Dermis microvascular lymphatic vessel endothelial cell (primary cell): ENCODE measurements at regions not wholly inside any gene's neighbourhood (a gene's known extent, or its start where the extent isn't known, plus 50 kb on each side); places are given as distances from the start of the nearest gene placed in this dataset.
"Not testable (repeated sequence)": the region's sequence is repeated elsewhere in the genome, so short reads cannot be mapped to it uniquely, and the experiment has no call there.

Experiments
- DNase-seq, 2 donors: peaks; one replicate each; pipeline versions ENCODE4 v3.0.0 to v3.0.0-alpha.2; 2010; ENCODE audit warnings: low read depth in 2 of 2

GRCh38 chr7:25444991-25445390 lies 216.7 kb upstream of the NPVF start:
- DNase-seq, result no peak

GRCh38 chr7:25448301-25448700 lies 220.0 kb upstream of the NPVF start:
- DNase-seq, result no peak

- DNase-seq, result no peak
These were observed 225.7 kb upstream of the NPVF start for GRCh38 chr7:25454020-25454419.

DNA sequence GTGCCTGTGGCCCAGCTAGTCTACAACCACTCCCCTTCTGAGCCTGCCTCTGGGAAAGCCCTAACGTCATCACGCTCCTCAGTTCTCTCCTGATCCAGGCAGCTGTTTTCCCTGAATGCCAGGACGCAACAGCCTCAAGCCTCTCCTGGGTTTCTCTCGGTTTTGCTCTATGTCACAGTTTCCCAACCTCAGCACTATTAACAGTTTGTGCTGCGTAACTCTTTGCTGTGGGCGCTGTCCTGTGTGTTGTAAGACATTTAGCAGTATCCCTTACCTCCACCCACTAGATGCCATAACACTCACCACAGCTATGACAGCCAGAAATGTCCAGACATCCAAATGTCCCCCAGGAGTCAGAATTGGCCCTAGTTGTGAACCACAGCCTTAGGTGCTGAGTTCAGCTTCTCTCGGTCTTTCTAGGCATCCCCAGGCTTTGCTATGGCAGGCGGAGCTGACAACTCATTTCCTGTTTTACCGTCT lies 226.3 kb upstream of the NPVF start:
- DNase-seq, result no peak

- no peak for DNase-seq
These were observed 227.5 kb upstream of the NPVF start for GRCh38 chr7:25455683-25456251.

GRCh38 chr7:25456467-25457171 lies 228.3 kb upstream of the NPVF start:
- DNase-seq, result no peak

DNA sequence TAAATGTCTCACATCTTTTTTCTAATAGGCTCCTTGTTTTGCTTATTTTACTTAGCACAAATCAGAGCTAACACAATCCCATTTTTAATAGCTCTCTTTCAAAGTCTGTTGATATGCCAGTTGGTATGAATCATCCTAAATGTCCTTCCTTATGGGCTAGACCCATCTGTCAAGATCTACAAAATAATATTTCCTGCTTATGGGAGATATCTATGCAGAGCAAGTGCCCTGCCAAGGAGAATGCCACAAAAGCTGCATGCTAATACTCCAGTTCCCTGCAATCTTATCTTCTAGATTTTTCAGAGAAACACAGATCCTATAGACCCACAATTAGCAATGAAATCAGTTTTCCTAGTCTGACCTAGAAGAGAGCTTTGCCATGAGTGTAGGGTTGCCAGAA lies 230.8 kb upstream of the NPVF start:
- no peak for DNase-seq

GRCh38 chr7:25460433-25460832 lies 232.1 kb upstream of the NPVF start:
- DNase-seq, result no peak

DNA sequence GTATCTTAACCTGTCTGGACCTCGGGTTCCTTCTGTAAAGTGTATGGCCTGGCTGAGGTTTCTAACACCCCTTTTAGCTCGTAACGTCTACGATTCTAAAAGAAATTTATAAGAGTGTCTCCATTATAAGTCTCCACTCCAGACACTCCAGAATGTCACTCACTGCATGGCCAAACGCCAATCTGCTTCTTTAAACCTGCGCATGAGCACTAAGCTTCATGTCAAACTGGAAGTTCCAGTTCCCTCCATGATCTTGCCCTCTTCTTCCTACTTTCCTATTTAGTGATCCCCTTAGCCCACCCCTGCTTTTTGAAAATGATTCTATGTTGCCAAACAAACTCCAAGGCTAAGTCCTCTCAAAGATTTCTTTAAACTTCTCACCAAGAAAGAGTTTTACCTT lies 241.4 kb upstream of the NPVF start:
- DNase-seq, result no peak

- no peak for DNase-seq
These were observed 248.7 kb upstream of the NPVF start for GRCh38 chr7:25476863-25477499.

DNA sequence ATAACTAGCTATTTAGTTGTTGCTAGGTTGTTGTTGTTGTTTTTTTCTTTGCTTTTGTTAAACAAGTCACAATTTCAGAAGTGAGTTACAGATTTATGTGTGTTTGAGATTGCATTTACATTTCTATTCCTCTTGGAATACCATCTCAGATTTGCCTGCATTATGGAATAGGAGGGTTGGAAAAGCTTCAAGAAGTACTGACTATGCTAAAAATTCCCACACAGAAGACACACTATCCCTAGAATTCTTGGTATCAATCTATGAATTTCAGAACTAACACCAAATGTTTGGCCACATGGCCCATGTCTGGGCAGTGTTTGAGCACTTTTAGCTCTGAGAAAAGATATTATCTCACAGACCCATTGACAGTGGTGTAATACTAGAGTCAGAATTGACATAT lies 249.9 kb upstream of the NPVF start:
- not testable (repeated sequence) for DNase-seq

- no peak for DNase-seq
These were observed 250.6 kb upstream of the NPVF start for GRCh38 chr7:25478925-25479324.

GRCh38 chr7:25481891-25482290 lies 253.6 kb upstream of the NPVF start:
- no peak for DNase-seq

GRCh38 chr7:25482631-25483030 lies 254.3 kb upstream of the NPVF start:
- DNase-seq, result no peak

DNA sequence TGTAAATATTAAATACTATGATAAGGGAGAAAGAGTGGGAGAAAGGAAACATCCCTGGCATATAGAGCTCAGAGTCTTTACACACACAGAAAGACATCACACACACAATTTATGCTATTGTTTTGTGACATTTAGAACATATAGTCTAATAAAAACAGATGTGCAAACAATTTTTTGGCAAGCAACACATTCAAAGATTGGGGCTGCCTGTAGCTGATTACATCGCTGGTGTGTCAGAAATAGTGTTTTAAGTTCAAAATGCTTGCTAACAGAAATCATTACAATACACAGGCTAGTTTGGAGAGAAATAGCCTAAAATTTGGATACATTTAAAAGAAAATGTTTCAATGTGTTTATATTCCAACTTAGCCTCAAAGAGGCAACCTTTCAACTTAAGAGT lies 256.7 kb upstream of the NPVF start:
- no peak for DNase-seq

DNA sequence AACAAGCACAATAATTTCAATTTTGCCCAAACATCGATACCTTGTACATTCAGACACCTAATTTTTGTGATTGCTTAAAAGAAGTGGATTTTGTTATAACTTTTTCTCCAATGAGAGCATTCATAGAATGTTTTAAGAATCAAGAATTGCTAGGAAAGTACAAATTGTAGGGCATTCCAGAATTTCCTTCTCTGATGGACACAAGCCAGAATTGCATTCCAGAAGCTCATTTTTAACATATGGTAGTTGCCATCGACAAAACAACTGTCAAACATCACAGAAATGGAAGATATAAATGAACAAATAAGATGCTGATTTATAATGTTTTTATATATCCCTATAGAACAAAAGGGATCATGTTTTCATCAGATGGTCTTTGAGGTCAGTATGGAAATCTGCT lies 258.4 kb upstream of the NPVF start:
- DNase-seq, result no peak

DNA sequence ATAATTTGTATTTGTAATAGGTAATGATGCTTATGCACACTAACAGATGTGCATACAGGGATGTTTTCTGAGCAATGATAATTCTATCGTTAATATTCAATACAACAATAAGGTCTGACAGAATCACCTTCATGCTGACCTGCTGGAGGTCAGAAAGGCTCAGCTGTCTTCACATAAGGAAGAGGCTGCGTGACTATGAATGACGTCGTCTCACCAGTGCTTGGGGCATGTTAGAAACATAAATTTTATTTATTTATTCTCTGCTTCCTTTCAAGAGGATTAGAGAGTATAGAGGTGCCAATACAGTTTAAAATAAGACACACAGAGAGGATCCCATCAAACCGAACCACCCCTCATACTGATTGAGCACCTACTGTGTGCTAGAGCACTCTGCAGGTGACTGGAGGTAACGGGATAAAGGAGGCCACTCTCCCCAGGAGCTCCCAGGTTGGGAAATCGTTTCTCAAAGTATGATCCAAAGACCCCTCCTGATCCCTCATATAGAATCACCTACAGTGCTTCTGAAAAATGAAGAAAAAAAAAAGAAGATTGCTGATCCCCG lies 265.6 kb upstream of the NPVF start:
- no peak for DNase-seq

DNA sequence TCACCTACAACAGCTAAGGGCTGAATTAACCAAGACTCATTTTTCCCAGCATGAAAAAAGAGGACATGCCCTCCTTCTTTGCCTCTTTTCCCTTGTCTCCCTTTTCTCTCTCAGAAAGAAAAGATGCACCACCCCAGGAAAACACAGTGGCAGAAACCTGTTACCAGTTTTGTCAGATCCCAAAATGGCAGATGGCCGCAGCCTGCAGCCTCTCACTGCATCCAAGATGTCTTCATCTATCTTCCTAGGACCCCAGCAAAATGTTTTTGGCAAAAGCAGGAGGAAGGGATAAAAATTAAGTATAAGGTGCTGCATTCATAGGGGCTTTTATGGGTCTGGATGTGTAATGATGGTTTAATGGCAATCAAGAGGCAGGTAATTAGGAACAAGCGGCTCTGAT lies 266.6 kb upstream of the NPVF start:
- no peak for DNase-seq

DNA sequence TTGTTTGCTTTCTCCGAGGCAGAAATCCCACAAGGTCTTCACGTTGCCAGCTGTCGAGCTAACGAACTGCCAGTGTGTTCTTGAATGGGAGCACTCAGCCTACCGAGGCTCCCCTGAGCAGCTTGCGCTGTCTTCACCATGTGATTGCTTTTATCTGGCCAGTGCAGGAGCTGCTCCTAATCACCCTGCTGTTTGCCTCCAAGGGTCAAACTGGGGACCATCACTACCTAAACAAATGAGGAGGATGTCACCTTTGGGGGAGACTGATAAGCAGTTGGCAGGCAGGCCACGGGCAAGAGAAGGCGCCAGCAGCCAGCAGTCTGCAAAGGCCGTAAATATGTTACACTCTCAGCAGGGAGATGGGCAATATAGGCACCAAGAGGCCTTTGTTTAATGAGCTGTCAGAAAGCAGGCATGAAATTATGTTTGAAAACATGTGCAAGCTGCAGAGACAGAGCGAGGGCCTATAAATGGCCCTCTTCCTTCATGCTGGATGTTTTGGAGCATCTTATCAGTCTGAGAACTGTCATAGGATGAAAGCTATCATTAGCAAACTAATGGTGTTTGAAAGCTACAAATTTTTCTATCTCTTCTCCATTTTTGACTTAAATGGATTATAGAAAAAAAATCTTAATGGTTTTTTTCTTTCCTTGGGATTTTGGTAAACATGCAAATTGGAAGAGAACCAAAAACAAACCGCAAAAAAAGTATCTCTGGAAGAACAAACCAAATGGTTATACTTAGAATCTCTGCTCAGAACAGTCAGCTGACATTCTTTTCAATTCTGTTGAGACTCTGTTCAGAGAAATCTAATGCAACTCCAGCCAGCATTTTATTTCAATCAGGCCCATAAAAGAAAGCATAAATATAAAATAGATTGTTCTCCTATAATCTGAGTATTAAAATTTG lies 267.3 kb upstream of the NPVF start:
- DNase-seq, result no peak

GRCh38 chr7:25496476-25497368 lies 268.4 kb upstream of the NPVF start:
- peak; percentile 6 to 9 for DNase-seq
